Astrocyte of the spinal cord (primary cell): ENCODE measurements at regions not wholly inside any gene's neighbourhood (a gene's known extent, or its start where the extent isn't known, plus 50 kb on each side); places are given as distances from the start of the nearest gene placed in this dataset.

Source experiments
- DNase-seq: peaks from one replicate; pipeline ENCODE4 v3.0.0; 2011; ENCODE audit warnings: low read depth, low spot score
- H3K4me3 ChIP-seq: 2 replicates; pipeline ENCODE4 v1.5.1; 2011; ENCODE audit warnings: low read depth, mild to moderate bottlenecking, low read length, moderate library complexity
- in situ Hi-C: cut with HindIII; loops from 2 replicates; pipeline ENCODE4 v1.10.0; 2017; ENCODE audit warnings: low sequenced_read_pairs
- TF ChIP-seq, protein P1 (sequence below): IDR thresholded peaks from 2 replicates; pipeline ENCODE4 v1.5.1; 2012; ENCODE audit warnings: low read depth, mild to moderate bottlenecking, low read length, inconsistent platforms

DNA sequence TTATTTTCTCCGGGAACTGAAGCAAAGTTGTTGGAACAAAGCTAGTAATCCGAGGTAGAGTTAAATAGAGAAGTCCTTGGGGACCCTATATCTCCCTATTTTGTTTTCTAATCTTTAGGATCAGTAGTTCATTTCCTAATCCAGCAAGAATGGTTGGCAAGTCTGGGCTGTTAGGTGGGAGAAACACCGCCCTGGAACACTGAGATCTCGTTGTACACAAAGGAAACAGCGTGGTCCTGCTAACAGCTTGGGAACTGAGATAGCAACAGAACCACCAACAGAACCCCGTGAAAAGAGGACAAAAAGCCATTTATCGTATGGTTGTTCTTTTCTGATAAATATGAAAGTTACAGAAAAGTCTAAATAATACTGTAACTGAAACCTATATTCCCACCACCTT lies 121.9 kb upstream of the CDC42BPA start:
- TF ChIP-seq, protein P1, sequence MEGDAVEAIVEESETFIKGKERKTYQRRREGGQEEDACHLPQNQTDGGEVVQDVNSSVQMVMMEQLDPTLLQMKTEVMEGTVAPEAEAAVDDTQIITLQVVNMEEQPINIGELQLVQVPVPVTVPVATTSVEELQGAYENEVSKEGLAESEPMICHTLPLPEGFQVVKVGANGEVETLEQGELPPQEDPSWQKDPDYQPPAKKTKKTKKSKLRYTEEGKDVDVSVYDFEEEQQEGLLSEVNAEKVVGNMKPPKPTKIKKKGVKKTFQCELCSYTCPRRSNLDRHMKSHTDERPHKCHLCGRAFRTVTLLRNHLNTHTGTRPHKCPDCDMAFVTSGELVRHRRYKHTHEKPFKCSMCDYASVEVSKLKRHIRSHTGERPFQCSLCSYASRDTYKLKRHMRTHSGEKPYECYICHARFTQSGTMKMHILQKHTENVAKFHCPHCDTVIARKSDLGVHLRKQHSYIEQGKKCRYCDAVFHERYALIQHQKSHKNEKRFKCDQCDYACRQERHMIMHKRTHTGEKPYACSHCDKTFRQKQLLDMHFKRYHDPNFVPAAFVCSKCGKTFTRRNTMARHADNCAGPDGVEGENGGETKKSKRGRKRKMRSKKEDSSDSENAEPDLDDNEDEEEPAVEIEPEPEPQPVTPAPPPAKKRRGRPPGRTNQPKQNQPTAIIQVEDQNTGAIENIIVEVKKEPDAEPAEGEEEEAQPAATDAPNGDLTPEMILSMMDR, result no peak
- no peak overlapping the region for H3K4me3 ChIP-seq
- DNase-seq, result no peak
- in situ Hi-C loops, result no loop called here

- in situ Hi-C loops, result no loop called here
- peak; percentile 68 for DNase-seq
- TF ChIP-seq, protein P1, result peak; percentile 29
- peak overlapping the region; percentile 21 for H3K4me3 ChIP-seq
Measured at GRCh38 chr1:227437495-227438008, 119.3 kb upstream of the CDC42BPA start.

DNA sequence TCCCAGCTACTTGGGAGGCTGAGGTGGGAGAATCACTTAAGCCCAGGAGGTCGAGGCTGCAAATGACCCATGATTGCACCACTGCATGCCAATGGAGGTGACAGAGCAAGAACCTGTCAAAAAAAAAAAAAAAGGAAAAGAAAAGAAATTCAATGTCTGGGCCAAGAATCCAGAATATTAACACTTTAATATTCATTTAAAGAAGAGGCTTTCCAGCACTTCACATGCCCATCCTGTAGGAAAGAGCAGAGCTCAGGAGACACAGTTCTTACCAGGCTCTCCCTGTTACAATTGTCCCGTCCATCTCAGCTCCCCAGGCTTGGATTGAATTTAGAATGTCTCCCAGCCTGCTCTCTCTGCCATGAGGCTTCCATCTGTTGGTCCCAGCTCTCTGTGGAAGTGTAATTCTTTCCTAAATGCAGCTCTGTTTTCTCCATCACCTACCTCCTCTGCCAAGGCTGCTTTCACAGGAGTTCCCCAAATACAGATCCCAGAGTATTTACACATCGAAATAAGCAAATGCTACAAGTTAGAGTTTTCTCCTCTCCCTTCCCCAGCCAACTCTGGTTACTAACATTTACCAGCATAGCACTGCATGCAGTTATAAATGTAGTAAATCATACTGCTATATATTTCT lies 116.6 kb upstream of the CDC42BPA start:
- in situ Hi-C loops, result no loop called here

DNA sequence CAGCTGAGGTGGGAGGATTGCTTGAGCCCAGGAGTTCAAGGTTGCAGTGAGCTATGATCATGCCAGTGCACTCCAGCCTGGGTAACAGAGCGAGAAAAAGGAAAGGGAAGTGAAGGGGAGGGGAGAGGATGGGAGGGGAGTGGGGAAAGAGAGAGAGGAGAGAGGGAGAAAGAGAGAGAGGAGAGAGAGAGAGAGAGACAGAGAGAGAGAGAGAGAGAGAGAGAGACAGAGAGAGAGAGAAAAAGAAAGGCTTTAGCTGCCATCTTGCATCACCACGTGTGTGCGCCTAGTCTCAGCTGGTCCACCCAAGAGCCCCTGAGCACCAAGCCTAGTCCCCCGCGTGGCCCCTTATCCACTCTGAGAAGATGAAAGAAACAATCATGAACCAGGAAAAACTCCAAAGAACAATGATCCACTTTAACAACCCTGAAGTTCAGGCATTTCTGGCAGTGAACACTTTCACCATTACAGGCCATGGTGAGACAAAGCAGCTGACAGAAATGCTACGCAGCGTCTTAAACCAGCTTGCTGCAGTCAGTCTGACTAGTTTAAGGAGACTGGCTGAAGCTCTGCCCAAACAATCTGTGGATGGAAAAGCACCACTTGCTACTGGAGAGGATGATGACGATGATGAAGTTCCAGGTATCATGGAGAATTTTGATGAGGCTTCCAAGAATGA lies 115.5 kb upstream of the CDC42BPA start:
- in situ Hi-C loops, result no loop called here
- DNase-seq, result no peak
- TF ChIP-seq, protein P1, result no peak
- H3K4me3 ChIP-seq, result no peak overlapping the region

More for the DNA sequence above, 116.6 kb upstream of the CDC42BPA start:
- TF ChIP-seq, protein P1, result no peak
- H3K4me3 ChIP-seq, result no peak overlapping the region
- DNase-seq, result no peak

GRCh38 chr1:227432981-227433380 lies 114.7 kb upstream of the CDC42BPA start:
- DNase-seq, result no peak
- H3K4me3 ChIP-seq, result no peak overlapping the region
- TF ChIP-seq, protein P1, result no peak
- in situ Hi-C loops, result no loop called here

DNA sequence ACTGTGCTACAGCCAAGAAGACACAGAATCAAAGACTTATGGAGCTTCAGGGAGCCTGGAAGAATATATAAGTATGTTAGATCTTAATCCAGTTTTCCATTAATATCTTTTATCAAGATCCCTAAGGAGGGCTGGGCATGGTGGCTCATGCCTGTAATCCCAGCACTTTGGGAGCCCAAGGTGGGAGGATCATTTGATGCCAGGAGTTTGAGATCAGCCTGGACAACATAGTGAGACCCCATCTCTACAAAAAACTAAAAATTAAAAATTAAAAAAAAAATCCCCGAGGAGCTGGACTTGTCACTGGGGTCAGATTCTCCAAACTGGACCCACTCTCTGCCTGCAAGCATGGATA lies 113.9 kb upstream of the CDC42BPA start:
- no peak overlapping the region for H3K4me3 ChIP-seq
- TF ChIP-seq, protein P1, result no peak
- in situ Hi-C loops, result no loop called here
- no peak for DNase-seq
